ENCODE measurements at regions not wholly inside any gene's neighbourhood (a gene's known extent, or its start where the extent isn't known, plus 50 kb on each side); places are given as distances from the start of the nearest gene placed in this dataset.

DNA sequence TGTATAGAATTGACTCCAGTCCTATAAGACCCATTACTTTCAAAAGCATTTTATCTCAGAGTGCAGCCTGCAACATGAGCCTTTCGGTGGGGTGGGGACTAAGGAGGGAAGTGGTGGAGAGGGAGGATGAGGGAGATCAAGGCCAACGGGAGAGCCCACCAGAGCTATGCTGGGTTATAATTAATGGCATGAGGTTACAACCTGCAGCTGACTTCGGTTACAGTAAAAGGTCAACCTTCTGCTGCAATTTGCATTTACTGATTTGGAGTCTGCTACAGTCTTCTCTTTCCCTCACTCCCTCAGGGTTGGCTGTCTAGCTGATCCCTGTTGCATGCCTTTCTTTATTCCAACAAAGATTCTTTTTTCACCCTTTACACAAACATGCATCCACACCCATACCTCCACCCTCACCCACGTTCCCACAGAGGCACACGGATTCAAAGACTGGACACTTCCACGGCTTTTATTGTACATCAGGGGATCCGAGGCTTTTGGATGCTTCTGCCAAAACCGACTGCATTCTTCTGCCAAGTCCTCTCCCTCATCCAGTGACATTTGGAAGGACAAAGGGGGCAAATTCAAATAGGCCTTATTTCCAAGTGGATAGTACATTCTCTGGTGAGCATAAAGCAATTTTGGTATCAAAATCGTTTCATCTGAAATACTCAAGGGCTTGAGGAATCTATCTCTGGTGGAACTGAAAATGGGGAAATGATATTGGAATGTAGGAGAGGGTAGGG, 381.2 kb downstream of the NFIB start:
- Histone ChIP-seq H3K4me3 (no peak overlapping the region), H3K36me3 (ENCODE audit: insufficient read depth in 1 of 2, low read depth in 1 of 2) (no peaks in the 10 kb centered on the region), H3K27me3 (ENCODE audit: insufficient read depth in 3 of 3, low read length in 2 of 3) (no peaks in the 10 kb centered on the region), H3K9me3 (no peaks in the 10 kb centered on the region), H3K27ac (no peak overlapping the region), H3K4me1 (peaks cover 11% of the 10 kb centered on the region)
- TF ChIP-seq, protein P1, sequence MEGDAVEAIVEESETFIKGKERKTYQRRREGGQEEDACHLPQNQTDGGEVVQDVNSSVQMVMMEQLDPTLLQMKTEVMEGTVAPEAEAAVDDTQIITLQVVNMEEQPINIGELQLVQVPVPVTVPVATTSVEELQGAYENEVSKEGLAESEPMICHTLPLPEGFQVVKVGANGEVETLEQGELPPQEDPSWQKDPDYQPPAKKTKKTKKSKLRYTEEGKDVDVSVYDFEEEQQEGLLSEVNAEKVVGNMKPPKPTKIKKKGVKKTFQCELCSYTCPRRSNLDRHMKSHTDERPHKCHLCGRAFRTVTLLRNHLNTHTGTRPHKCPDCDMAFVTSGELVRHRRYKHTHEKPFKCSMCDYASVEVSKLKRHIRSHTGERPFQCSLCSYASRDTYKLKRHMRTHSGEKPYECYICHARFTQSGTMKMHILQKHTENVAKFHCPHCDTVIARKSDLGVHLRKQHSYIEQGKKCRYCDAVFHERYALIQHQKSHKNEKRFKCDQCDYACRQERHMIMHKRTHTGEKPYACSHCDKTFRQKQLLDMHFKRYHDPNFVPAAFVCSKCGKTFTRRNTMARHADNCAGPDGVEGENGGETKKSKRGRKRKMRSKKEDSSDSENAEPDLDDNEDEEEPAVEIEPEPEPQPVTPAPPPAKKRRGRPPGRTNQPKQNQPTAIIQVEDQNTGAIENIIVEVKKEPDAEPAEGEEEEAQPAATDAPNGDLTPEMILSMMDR (IDR thresholded peaks at IDR 0.05), result no peak
- ATAC-seq, result no peak
- 22 to 29% (median 29%) methylated on average over 9 of the region's 9 CpGs for WGBS, 3 donors
- intact Hi-C loops (cut with DNase I), result no loop called here
- DNase-seq, result no peak

DNA sequence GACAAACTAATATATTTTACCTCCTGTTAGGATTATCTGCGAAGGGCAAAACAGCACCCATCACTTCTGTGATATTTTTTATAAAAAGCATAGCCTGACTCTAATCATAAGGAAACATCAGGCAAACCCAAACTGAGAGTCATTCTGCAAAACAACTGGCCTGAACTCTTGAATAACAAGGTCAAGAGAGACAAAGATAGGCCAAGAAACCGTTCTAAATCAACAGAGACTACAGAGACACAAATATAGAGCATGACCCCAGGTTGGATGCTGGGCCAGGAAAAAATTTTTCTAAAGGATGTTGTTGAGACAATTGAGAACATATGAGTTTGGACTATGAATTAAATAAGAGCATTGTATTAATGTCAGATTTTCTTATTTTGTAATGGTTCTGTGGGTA, 384.9 kb downstream of the NFIB start:
- no peaks in the 10 kb centered on the region for H3K27me3 ChIP-seq (ENCODE audit: insufficient read depth in 3 of 3, low read length in 2 of 3)
- 44 to 53% (median 47%) methylated on average over 2 of the region's 2 CpGs for WGBS, 3 donors
- ATAC-seq (no peak), DNase-seq (no peak)
- H3K36me3 ChIP-seq (ENCODE audit: insufficient read depth in 1 of 2, low read depth in 1 of 2), result no peaks in the 10 kb centered on the region
- TF ChIP-seq, protein P1 (IDR thresholded peaks at IDR 0.05), result no peak
- no peaks in the 10 kb centered on the region for H3K9me3 ChIP-seq
- intact Hi-C loops (cut with DNase I), result no loop called here
- no peak overlapping the region for H3K27ac ChIP-seq
- H3K4me3 ChIP-seq, result no peak overlapping the region
- H3K4me1 ChIP-seq, result peaks cover 11% of the 10 kb centered on the region

DNA sequence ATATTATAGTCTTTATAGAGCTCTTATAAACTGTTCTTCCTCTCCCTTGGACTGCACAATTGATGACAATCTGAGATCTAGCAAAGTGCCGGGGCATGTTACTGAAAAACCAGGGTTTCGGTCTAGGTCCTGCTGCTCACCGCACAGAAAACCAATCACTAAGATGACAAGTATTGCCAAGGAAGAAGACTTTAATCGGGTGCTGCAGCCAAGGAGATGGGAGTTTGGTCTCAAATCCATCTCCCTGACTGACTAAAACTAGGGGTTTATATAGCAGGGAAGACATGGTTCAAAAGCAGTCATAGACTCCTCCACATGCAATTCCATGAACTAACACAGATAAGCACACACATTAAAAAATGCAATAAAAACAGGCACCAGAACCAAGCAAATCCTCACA, 390.6 kb downstream of the NFIB start:
- intact Hi-C loops (cut with DNase I), result no loop called here
- TF ChIP-seq, protein P1 (IDR thresholded peaks at IDR 0.05), result no peak
- no peak overlapping the region for H3K27ac ChIP-seq
- H3K4me3 ChIP-seq, result no peak overlapping the region
- WGBS, 3 donors, result 97 to 99% (median 98%) methylated on average over 4 of the region's 4 CpGs
- H3K36me3 ChIP-seq (ENCODE audit: insufficient read depth in 1 of 2, low read depth in 1 of 2), result no peaks in the 10 kb centered on the region
- H3K27me3 ChIP-seq (ENCODE audit: insufficient read depth in 3 of 3, low read length in 2 of 3), result no peaks in the 10 kb centered on the region
- ATAC-seq (no peak), DNase-seq (no peak)
- peaks cover 4% of the 10 kb centered on the region for H3K9me3 ChIP-seq
- H3K4me1 ChIP-seq, result no peaks in the 10 kb centered on the region

DNA sequence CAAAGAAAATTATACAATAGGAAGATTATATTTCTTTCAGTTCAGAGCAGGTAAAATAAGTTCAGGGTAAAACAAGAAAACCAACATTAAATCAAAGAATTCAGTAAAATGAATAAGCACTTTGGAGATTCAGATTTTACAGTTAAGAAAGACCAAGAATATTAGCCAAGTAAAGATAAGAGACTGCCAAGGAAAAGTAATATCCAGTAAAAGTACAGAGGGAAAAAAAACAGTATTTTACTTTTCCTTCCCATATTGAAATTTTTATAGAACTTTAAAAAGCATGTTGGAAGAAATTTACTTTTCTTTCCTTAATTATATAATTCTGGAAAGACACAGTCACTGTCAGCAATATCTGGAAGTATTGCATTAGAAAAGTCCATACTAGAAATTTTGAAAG, 393.4 kb downstream of the NFIB start:
- TF ChIP-seq, protein P1 (IDR thresholded peaks at IDR 0.05), result no peak
- intact Hi-C loops (cut with DNase I), result no loop called here
- Histone ChIP-seq H3K27ac (no peak overlapping the region), H3K4me3 (no peak overlapping the region), H3K27me3 (ENCODE audit: insufficient read depth in 3 of 3, low read length in 2 of 3) (no peaks in the 10 kb centered on the region), H3K4me1 (peaks cover 4% of the 10 kb centered on the region), H3K9me3 (peaks cover 4% of the 10 kb centered on the region), H3K36me3 (ENCODE audit: insufficient read depth in 1 of 2, low read depth in 1 of 2) (no peaks in the 10 kb centered on the region)
- DNase-seq (no peak), ATAC-seq (no peak)

DNA sequence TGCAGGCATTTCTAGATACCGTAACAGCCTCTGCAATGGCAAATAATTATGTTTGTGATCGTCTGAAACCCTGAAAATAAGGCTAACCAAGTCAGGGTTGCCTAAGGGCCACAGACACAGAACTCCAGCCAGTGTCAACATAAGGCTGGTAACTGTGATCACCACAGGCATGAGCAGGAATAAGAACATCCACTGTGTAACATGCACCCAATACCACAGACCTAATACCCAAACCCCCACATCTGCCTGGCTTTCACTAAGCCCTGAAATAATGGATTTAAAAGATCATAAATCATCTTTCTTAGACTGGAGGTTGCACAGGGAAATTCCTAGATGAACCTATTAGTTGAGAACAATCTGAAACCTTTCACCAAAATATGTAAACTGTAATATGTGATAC, 394.5 kb downstream of the NFIB start:
- intact Hi-C loops (cut with DNase I), result loop anchor here in 1 of 2 donors (10.0 kb wide), 1 partner anchor 435 kb away; no protein-coding TSS in a partner anchor
- 56 to 78% (median 60%) methylated on average over 2 of the region's 2 CpGs for WGBS, 3 donors
- Histone ChIP-seq H3K9me3 (peaks cover 4% of the 10 kb centered on the region), H3K36me3 (ENCODE audit: insufficient read depth in 1 of 2, low read depth in 1 of 2) (no peaks in the 10 kb centered on the region), H3K27me3 (ENCODE audit: insufficient read depth in 3 of 3, low read length in 2 of 3) (no peaks in the 10 kb centered on the region), H3K27ac (no peak overlapping the region), H3K4me3 (no peak overlapping the region), H3K4me1 (peaks cover 14% of the 10 kb centered on the region)
- ATAC-seq (no peak), DNase-seq (no peak)
- TF ChIP-seq, protein P1 (IDR thresholded peaks at IDR 0.05), result no peak
